ENCODE measurements at regions not wholly inside any gene's neighbourhood (a gene's known extent, or its start where the extent isn't known, plus 50 kb on each side); places are given as distances from the start of the nearest gene placed in this dataset.

DNA sequence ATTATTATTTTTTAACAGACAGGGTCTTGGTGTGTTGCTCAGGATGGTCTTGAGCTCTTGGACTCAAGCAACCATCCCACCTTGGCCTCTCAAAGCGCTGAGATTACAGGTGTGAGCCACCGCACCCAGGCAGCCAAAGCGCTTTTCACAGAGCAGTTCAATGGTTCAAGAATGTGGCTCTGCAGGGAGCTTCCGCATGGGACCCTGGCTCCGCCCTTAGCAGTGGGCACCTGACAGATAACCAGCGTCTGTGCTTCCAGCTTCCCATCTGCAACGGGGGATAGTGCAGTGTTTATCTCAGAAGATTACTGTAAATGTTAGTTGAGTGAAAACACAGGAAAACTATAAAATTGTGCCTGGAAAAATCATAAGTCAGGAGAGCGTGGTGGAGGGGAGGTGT lies 99.4 kb downstream of the KCNJ12 start:
- no TSS peak for BruUV-seq (replicated peaks)
- CTCF ChIA-PET = no interaction called here
- in situ Hi-C loops (cut with MboI) = loop anchor here (25.0 kb wide), 1 partner anchor 513 kb away; no protein-coding TSS in a partner anchor

GRCh38 chr17:21476867-21477266 lies 100.7 kb downstream of the KCNJ12 start:
- Histone ChIP-seq H3K9ac (ENCODE audit: control insufficient read depth, insufficient read depth, low read length) (no peak overlapping the region), H3K27ac (ENCODE audit: control insufficient read depth, insufficient read depth) (no peak overlapping the region), H3K9me3 (replicated peaks; ENCODE audit: control insufficient read depth, insufficient read depth, low read length) (no peaks in the 10 kb centered on the region; the same call in 2 of the 3 replicates), H3K79me2 (ENCODE audit: control insufficient read depth, insufficient read depth, low read length) (no peaks in the 10 kb centered on the region), H3K27me3 (replicated peaks in 1 of 2; ENCODE audit: control insufficient read depth in 2 of 2, insufficient read depth in 2 of 2, low read length in 1 of 2) (no peaks in the 10 kb centered on the region), H3K4me1 (ENCODE audit: control insufficient read depth, insufficient read depth, low read length) (no peaks in the 10 kb centered on the region), H3K36me3 (ENCODE audit: control insufficient read depth in 2 of 2, insufficient read depth in 2 of 2, low read length in 1 of 2) (no peaks in the 10 kb centered on the region), H4K20me1 (ENCODE audit: control insufficient read depth, insufficient read depth) (no peaks in the 10 kb centered on the region; the same call in 1 of the 2 replicates), H2AFZ (ENCODE audit: control insufficient read depth, low read depth, low read length) (no peak overlapping the region), H3K4me3 (no peak overlapping the region), H3K4me2 (ENCODE audit: control insufficient read depth, insufficient read depth) (no peak overlapping the region)
- intact Hi-C loops (cut with micrococcal nuclease; ENCODE audit: unreplicated experiment) (no loop called here), in situ Hi-C loops (cut with MboI) (loop anchor here (25.0 kb wide), 1 partner anchor 515 kb away; no protein-coding TSS in a partner anchor)
- ChIA-PET CTCF (no interaction called here), POLR2A (no interaction called here), SMC1A (ENCODE audit: uncharacterized antibody, unreplicated experiment) (no interaction called here), RAD21 (ENCODE audit: unreplicated experiment) (no interaction called here)
- no peak for DNase-seq (ENCODE audit: low read depth, low spot score)
- WGBS (ENCODE audit: insufficient coverage, insufficient replicate concordance, low lambda C conversion rate, missing lambda C conversion rate) = 9% methylated on average over 11 of the region's 11 CpGs
- no TSS peak for BruUV-seq (replicated peaks)
- no peak for FAIRE-seq
- no peak for ATAC-seq
- TF ChIP-seq ZSCAN29 (IDR thresholded peaks at IDR 0.05) (no peak), TBL1XR1 (IDR thresholded peaks at IDR 0.05; ENCODE audit: low read depth, low read length) (no peak), RFX5 (IDR thresholded peaks at IDR 0.05; ENCODE audit: low read depth, low read length) (no peak), JUND (IDR thresholded peaks at IDR 0.05; ENCODE audit: low read depth, low read length) (no peak), SIN3A (IDR thresholded peaks at IDR 0.05; ENCODE audit: low read depth, low read length) (no peak), ZNF24 (IDR thresholded peaks at IDR 0.05) (no peak), HDAC6 (IDR thresholded peaks at IDR 0.05; ENCODE audit: unreplicated experiment) (no peak), BCL3 (IDR thresholded peaks at IDR 0.05; ENCODE audit: borderline replicate concordance, insufficient read depth, low read depth, low read length, poor library complexity, severe bottlenecking) (no peak)
- TF ChIP-seq, protein P1, sequence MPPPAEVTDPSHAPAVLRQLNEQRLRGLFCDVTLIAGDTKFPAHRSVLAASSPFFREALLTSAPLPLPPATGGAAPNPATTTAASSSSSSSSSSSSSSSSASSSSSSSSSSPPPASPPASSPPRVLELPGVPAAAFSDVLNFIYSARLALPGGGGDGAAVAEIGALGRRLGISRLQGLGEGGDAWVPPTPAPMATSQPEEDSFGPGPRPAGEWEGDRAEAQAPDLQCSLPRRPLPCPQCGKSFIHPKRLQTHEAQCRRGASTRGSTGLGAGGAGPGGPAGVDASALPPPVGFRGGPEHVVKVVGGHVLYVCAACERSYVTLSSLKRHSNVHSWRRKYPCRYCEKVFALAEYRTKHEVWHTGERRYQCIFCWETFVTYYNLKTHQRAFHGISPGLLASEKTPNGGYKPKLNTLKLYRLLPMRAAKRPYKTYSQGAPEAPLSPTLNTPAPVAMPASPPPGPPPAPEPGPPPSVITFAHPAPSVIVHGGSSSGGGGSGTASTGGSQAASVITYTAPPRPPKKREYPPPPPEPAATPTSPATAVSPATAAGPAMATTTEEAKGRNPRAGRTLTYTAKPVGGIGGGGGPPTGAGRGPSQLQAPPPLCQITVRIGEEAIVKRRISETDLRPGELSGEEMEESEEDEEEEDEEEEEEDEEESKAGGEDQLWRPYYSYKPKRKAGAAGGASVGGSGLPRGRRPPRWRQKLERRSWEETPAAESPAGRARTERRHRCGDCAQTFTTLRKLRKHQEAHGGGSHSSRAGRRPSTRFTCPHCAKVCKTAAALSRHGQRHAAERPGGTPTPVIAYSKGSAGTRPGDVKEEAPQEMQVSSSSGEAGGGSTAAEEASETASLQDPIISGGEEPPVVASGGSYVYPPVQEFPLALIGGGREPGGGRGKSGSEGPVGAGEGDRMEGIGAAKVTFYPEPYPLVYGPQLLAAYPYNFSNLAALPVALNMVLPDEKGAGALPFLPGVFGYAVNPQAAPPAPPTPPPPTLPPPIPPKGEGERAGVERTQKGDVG (CRISPR knock-in tag; IDR thresholded peaks at IDR 0.05) = no peak
- TF ChIP-seq, protein P2, sequence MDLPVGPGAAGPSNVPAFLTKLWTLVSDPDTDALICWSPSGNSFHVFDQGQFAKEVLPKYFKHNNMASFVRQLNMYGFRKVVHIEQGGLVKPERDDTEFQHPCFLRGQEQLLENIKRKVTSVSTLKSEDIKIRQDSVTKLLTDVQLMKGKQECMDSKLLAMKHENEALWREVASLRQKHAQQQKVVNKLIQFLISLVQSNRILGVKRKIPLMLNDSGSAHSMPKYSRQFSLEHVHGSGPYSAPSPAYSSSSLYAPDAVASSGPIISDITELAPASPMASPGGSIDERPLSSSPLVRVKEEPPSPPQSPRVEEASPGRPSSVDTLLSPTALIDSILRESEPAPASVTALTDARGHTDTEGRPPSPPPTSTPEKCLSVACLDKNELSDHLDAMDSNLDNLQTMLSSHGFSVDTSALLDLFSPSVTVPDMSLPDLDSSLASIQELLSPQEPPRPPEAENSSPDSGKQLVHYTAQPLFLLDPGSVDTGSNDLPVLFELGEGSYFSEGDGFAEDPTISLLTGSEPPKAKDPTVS (IDR thresholded peaks at IDR 0.05; ENCODE audit: low read depth, low read length) = no peak

More for the DNA sequence above, 99.4 kb downstream of the KCNJ12 start:
- no peaks in the 10 kb centered on the region for H3K4me1 ChIP-seq (ENCODE audit: control insufficient read depth, insufficient read depth, low read length)
- no peak for ATAC-seq
- no peaks in the 10 kb centered on the region for H3K79me2 ChIP-seq (ENCODE audit: control insufficient read depth, insufficient read depth, low read length)
- ChIA-PET RAD21 (ENCODE audit: unreplicated experiment) (no interaction called here), POLR2A (no interaction called here), SMC1A (ENCODE audit: uncharacterized antibody, unreplicated experiment) (no interaction called here)
- H3K9ac ChIP-seq (ENCODE audit: control insufficient read depth, insufficient read depth, low read length) = no peak overlapping the region
- WGBS (ENCODE audit: insufficient coverage, insufficient replicate concordance, low lambda C conversion rate, missing lambda C conversion rate) = 35% methylated on average over 8 of the region's 8 CpGs
- no peak overlapping the region for H3K4me2 ChIP-seq (ENCODE audit: control insufficient read depth, insufficient read depth)
- intact Hi-C loops (cut with micrococcal nuclease; ENCODE audit: unreplicated experiment) = no loop called here
- H3K4me3 ChIP-seq = no peak overlapping the region
- no peak for DNase-seq (ENCODE audit: low read depth, low spot score)
- H3K27ac ChIP-seq (ENCODE audit: control insufficient read depth, insufficient read depth) = no peak overlapping the region
- H4K20me1 ChIP-seq (ENCODE audit: control insufficient read depth, insufficient read depth) = no peaks in the 10 kb centered on the region; the same call in 1 of the 2 replicates
- FAIRE-seq = no peak
- no peak overlapping the region for H2AFZ ChIP-seq (ENCODE audit: control insufficient read depth, low read depth, low read length)
- H3K9me3 ChIP-seq (replicated peaks; ENCODE audit: control insufficient read depth, insufficient read depth, low read length) = no peaks in the 10 kb centered on the region; the same call in 2 of the 3 replicates
- no peak for TF ChIP-seq FOXM1 (IDR thresholded peaks at IDR 0.05; ENCODE audit: low read depth, low read length)
- no peaks in the 10 kb centered on the region for H3K36me3 ChIP-seq (ENCODE audit: control insufficient read depth in 2 of 2, insufficient read depth in 2 of 2, low read length in 1 of 2)
- no peaks in the 10 kb centered on the region for H3K27me3 ChIP-seq (replicated peaks in 1 of 2; ENCODE audit: control insufficient read depth in 2 of 2, insufficient read depth in 2 of 2, low read length in 1 of 2)
